GM18951 (cell line): ENCODE measurements at regions not wholly inside any gene's neighbourhood (a gene's known extent, or its start where the extent isn't known, plus 50 kb on each side); places are given as distances from the start of the nearest gene placed in this dataset.
"Not testable (repeated sequence)": the region's sequence is repeated elsewhere in the genome, so short reads cannot be mapped to it uniquely, and the experiment has no call there.

ENCODE experiments used
- POLR2A ChIP-seq: IDR thresholded peaks from 4 replicates; pipeline ENCODE4 v1.6.1; 2011; ENCODE audit warnings: mild to moderate bottlenecking; ENCODE audit not compliant: insufficient read length, insufficient read depth; ENCODE audit errors: extremely low read depth
- in situ Hi-C: fragments of 300-500 bp; cut with MboI; formaldehyde crosslinking; loops from one replicate; pipeline ENCODE4 v1.12.0; 2022; ENCODE audit warnings: low sequenced_read_pairs, mixed read lengths, inconsistent platforms; ENCODE audit not compliant: unreplicated experiment

DNA sequence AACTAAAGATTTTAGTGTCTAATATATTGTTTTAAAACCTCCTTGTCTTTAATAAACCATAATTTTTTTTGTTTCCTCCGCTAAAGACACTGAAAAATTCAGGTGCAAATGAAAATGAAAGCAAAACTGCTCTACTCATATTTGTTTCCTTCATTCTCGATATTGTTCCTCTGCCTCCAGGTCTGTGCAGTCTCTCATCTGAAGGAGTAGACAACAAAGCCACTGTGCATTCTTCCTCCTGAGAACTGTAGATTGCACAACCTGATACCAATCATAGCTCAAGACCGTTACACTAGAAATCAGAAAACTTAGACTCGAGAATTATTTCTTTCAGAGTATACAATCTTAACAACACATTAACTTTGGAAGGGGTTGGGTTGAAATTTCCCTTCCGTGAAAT is 373.1 kb upstream of the CXADR start:
- in situ Hi-C loops: no loop called here
- TF ChIP-seq POLR2A: no peak

DNA sequence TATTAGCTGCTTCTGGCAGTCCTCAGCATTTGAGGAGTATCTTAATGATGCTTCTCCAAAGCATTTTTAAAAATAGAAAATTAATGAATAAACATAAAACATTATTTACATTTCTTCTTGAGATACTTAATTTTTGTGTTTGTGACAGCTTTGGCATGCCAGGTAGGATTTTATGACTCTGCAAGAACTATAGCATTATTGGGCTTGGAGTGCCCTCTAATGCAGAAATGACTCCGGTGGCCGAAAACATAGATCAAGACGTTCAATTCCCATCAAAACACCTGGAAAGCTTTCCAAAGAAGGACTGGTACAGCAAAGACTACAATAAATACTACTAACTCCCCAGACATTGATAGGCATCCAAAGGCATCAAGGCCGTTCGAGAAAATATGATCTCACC is 366.4 kb upstream of the CXADR start:
- in situ Hi-C loops: no loop called here
- TF ChIP-seq POLR2A: no peak

DNA sequence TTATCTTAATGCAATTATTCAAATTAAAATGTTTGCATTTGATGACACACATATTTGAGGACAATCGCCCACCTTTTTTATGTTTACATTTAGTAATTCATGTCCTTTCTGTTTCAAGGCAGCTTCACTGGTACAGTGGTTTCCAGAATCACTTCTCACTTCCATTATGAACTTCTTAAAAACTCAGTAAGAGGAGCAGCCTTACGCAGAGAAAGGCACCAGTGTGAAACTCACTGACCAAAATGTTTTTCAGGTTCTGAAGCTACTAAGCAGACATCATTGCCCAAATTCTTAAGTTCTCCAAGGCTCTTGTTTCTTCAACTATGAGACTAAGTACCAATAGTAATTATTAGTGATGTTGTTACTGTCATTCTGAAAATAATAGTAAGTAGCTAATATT is 353.1 kb upstream of the CXADR start:
- no peak for TF ChIP-seq POLR2A
- in situ Hi-C loops: no loop called here

DNA sequence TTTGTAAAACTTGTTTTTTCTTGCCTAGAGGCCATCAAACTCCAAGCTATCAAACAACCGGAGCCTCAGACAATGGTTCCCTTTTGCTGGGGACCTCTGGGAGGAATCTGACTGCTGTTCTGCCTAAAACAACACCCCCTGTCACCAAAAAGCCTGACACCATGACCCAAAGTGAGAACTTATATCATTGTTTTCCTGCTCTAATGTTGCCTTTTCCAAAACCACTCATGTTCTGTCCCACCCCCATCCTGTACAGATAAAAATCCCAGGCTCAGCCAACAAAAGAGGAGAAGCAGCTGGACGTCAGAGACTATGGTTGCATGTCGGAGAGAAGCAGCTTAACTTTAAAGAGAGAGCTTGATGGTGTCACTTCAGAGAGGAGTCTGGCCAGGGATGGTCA is 327.2 kb upstream of the CXADR start:
- no peak for TF ChIP-seq POLR2A
- in situ Hi-C loops: no loop called here

DNA sequence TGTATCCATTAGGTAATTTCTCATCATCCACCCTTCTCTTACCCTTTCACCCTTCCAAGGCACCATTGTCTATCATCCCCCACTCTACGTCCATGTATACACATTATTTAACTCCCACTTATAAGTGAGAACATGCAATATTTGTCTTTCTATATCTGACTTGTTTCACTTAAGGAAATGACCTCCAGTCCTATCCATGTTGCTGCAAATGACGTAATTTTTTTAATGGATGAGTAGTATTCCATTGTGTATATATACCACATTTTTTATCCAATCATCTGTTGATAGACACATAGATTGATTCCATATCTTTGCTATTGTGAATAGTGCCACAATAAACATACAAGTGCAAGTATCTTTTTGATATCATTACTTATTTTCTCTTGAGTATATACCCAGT is 322.9 kb upstream of the CXADR start:
- TF ChIP-seq POLR2A: no peak
- in situ Hi-C loops: no loop called here

DNA sequence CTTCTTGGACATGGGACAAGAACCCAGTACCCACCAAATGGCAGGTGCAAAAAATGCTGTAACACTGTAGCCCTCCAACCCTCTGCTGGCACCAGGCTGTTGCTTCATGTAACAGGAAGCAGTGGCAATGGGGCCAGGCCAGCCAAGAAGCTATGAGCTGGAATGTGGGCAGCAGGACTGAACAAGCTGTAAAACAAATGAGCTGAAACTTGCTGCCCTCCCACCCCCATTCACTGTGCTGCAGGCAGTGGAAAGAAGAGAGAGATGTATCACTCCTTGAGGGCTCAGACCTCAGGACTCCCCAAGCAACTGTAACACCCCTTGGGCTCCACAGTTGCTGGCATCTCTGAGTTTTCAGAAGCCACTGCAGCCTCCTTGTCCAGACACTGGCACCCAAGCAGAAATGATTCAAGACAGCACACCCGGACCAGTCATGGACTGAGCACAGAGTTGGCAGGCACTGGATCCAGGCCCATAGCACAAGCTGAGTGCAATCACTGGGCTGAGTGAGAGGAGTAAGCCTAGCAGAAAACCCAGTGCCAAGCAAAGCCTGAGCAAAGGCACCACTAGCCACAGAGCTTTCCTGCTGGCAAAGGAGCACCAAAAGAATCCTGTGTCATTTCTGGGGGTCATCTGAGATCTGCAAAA is 321.4 kb upstream of the CXADR start:
- no peak for TF ChIP-seq POLR2A
- in situ Hi-C loops: no loop called here

DNA sequence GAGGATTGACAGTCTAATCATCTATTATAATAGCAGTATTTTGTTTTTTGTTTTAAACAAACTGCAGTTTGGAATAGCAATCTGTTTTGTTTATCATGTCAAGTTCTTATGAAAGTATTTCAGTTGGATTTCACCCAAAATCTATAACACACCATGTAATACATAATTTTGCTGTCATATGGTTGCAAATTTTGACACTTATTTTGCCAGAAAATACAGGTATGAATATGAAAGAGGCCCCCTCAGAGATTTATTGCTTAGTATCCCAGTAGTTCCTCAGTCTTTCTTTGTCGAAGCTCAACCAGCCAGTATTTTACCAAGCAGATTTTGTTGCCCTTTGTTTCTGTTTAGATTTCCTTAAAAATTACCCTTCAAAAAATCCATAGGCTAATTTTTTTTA is 317.5 kb upstream of the CXADR start:
- TF ChIP-seq POLR2A: no peak
- in situ Hi-C loops: no loop called here

DNA sequence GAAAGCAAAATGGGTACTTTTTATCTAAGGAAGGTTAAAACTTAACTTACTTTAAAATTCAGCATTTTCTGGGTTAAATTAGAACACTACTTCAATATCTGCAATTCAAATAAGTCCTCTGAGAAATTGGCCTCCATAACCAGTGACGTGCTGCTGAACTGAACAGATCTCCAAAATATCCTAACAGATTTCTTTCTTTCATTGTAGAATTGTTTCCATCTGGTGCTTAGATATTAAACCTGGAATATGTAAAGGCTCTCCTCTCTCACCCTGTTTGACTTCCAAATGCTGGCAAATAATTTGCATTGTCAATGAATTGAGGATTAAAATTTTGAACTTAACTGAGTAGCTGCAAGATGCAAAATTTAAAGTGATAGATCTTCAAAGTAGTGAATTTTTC is 316.9 kb upstream of the CXADR start:
- in situ Hi-C loops: no loop called here
- no peak for TF ChIP-seq POLR2A

DNA sequence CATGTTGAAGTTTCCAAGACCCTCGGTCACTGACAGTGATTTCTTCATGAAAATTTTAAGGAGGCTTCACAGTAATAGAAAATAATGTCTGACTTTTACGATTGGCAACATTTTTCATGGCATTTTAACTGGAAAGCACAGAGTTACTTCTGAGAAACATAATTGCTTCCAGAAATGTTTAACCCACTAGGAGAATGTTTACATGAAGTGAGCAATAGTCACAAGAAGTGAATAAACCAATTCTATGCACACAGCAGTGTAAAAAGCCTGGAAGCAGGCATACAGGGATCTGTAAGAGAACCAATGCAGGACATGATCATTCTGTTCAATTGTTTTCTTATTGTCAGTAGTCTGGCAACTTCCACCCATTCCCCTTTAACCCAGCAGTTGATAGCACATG is 316.2 kb upstream of the CXADR start:
- TF ChIP-seq POLR2A: no peak
- in situ Hi-C loops: no loop called here

DNA sequence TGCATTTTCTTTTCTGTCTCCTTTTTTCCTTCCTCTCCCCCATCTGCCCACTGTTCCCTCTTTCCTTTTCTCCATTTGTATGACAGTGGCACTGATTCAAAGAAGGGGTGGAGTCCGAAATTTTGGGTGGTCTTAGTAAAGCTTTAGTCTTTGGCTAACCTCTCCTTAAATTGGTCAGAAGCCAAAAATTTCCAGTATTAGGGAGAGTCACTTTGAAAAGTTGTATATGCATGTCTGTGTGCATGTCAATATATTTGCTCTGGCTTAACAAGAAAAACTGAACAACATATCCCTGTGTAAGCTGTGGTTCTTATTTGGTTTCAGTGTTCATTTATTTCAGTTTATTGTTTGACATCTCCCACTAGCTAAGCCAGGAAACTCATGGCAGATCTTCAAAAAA is 314.8 kb upstream of the CXADR start:
- TF ChIP-seq POLR2A: no peak
- in situ Hi-C loops: no loop called here

DNA sequence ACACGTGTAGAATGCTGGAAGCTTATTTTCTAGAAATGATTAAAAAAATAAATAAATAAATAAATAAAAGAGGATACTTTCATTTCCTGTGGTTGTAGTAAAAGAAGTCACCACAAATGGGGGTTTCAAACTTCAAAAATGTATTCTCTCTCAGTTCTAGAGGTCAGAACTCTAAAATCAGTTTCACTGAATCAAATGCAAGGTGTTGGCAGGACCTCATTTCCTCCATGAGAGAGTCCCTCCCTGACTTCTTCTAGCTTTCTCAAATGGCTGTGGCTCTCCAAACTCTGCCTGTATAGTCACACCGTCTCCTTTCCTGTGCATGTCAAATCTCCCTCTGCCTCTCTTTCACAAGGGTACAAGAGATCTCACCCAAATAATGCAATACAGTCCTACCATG is 312.6 kb upstream of the CXADR start:
- TF ChIP-seq POLR2A: no peak
- in situ Hi-C loops: no loop called here

DNA sequence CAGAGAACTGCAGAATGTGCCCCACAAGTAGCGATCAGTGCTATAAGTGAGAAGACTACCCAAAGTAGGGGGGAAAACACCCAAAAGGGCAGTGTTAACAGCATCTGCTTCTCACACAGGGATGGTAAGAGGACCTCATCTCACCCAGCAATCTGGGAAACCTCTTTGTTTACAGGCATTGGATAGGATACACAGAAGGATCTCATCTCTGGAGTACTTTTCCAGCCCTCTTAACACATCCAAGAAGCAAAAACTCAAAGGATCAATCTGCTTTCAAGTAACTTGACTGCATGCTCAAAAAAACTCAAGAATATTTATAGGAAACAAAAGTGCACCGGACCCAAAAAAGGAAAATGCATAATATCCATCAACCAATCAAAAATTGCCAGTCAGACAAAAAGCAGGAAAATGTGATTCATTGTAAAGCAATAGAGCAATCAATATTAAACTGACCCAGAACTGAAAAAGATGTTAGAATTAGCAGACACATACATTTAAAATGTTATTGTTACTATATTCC is 311.0 kb upstream of the CXADR start:
- no peak for TF ChIP-seq POLR2A
- in situ Hi-C loops: no loop called here

DNA sequence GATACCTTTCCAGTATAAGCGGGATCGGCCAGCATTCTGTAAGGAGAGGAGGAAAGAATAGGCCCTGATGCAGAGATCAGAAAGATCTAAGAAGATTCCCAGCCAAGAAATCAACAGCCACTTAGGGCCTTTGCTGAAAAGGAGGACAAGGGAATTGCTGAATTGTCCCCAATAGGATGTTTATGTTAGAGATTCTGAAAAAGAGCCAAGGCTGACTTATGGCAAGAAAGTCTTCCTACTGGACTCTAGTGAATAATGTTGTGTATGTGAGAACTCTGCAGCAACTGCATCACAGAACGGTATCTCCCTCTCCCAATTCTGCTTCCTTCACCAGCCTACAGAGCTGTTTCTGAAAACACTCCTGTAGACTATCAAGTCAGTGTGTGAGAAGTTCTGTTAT is 298.0 kb upstream of the CXADR start:
- in situ Hi-C loops: no loop called here
- no peak for TF ChIP-seq POLR2A

DNA sequence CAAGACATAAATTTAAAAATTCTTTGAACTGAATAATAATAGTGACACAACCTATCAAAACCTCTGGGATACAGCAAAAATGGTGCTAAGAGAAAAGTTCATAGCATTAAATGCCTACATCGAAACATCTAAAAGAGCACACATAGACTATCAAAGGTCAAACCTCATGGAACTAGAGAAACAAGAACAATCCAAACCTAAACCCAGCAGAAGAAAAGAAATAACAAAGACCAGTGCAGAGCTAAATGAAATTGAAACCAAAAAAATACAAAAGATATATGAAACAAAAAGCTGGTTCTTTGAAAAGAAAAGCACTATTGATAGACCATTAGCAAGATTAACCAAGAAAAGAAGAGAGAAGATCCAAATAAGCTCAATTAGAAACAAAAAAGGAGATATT is 293.8 kb upstream of the CXADR start:
- in situ Hi-C loops: not testable (repeated sequence)

DNA sequence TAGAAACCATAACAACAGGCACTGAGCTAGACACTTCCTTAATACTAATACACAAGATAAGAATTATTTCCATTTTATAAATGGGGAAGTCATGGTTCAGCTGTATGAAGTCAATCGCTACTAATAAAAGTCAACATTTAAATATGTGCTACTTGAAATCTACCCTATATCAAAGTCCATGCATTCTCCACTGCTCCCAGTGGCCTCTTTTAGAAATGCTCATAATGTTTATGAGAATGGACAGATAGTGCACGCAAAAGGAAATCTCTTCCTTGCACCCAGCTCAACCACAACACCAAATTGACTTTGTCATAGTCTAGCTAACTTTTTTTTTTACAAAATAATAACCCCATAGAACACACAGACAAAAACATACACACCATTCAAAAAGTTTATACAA is 281.7 kb upstream of the CXADR start:
- in situ Hi-C loops: no loop called here
- TF ChIP-seq POLR2A: no peak
